ENCODE measurements at regions not wholly inside any gene's neighbourhood (a gene's known extent, or its start where the extent isn't known, plus 50 kb on each side); places are given as distances from the start of the nearest gene placed in this dataset.
"Not testable (repeated sequence)": the region's sequence is repeated elsewhere in the genome, so short reads cannot be mapped to it uniquely, and the experiment has no call there.

GRCh38 chr1:145553795-145554194 lies 54.0 kb upstream of the GPR89A start:
- H4K20me1 ChIP-seq (ENCODE audit: insufficient read depth, low read length); H3K4me1 Mint-ChIP-seq (ENCODE audit: low read depth, unreplicated experiment); H3K9me3 ChIP-seq (ENCODE audit: insufficient read depth, low read depth, low read length); H3K27me3 ChIP-seq (ENCODE audit: insufficient read depth, low read length); H3K4me3 ChIP-seq (ENCODE audit: insufficient read depth, low read depth, low read length); FAIRE-seq; DNase-seq (ENCODE audit: low read depth); H3K27ac ChIP-seq (ENCODE audit: low read depth, low read length); H3K4me1 ChIP-seq (ENCODE audit: insufficient read depth, low read length); H3K9ac ChIP-seq (ENCODE audit: low read length); H3K36me3 ChIP-seq (ENCODE audit: insufficient read depth, low read length); H2AFZ ChIP-seq (ENCODE audit: low read depth, low read length); H3K79me2 ChIP-seq (ENCODE audit: insufficient read depth, low read length); H3K4me2 ChIP-seq (ENCODE audit: low read length); H3K27ac Mint-ChIP-seq (ENCODE audit: unreplicated experiment); H3K27me3 Mint-ChIP-seq (ENCODE audit: low read depth, unreplicated experiment); H3K4me3 Mint-ChIP-seq (ENCODE audit: unreplicated experiment); H3K36me3 Mint-ChIP-seq (ENCODE audit: low read depth, unreplicated experiment): not testable (repeated sequence)
- peaks cover 15% of the 10 kb centered on the region for H3K9me3 Mint-ChIP-seq (ENCODE audit: unreplicated experiment)

- H4K20me1 ChIP-seq (ENCODE audit: insufficient read depth, low read length) = no peaks in the 10 kb centered on the region
- no peak overlapping the region for H3K27ac ChIP-seq (ENCODE audit: low read depth, low read length)
- H3K27me3 ChIP-seq (ENCODE audit: insufficient read depth, low read length) = no peaks in the 10 kb centered on the region
- H3K4me2 ChIP-seq (ENCODE audit: low read length) = no peak overlapping the region
- H3K9ac ChIP-seq (ENCODE audit: low read length) = no peak overlapping the region
- H3K9me3 ChIP-seq (ENCODE audit: insufficient read depth, low read depth, low read length) = no peaks in the 10 kb centered on the region
- H3K4me3 ChIP-seq (ENCODE audit: insufficient read depth, low read depth, low read length) = no peak overlapping the region
- Mint-ChIP-seq H3K36me3 (ENCODE audit: low read depth, unreplicated experiment) (no peaks in the 10 kb centered on the region), H3K4me1 (ENCODE audit: low read depth, unreplicated experiment) (peaks cover 19% of the 10 kb centered on the region), H3K27ac (ENCODE audit: unreplicated experiment) (no peak overlapping the region), H3K4me3 (ENCODE audit: unreplicated experiment) (no peak overlapping the region), H3K27me3 (ENCODE audit: low read depth, unreplicated experiment) (no peaks in the 10 kb centered on the region), H3K9me3 (ENCODE audit: unreplicated experiment) (no peaks in the 10 kb centered on the region)
- TF ChIP-seq EZH2 (IDR thresholded peaks at IDR 0.05; ENCODE audit: insufficient read depth, low read length) (no peak), CTCF (IDR thresholded peaks at IDR 0.05; ENCODE audit: insufficient read depth, low read depth, low read length) (no peak)
- FAIRE-seq (no peak), DNase-seq (ENCODE audit: low read depth) (no peak)
- no peaks in the 10 kb centered on the region for H3K36me3 ChIP-seq (ENCODE audit: insufficient read depth, low read length)
- no peak overlapping the region for H2AFZ ChIP-seq (ENCODE audit: low read depth, low read length)
- H3K4me1 ChIP-seq (ENCODE audit: insufficient read depth, low read length) = peaks cover 6% of the 10 kb centered on the region
- no peaks in the 10 kb centered on the region for H3K79me2 ChIP-seq (ENCODE audit: insufficient read depth, low read length)
Observed at GRCh38 chr1:145545055-145545454, 62.7 kb upstream of the GPR89A start.

- peak; percentile 32 for DNase-seq (ENCODE audit: low read depth)
- not testable (repeated sequence) for H3K9me3 ChIP-seq (ENCODE audit: insufficient read depth, low read depth, low read length); H3K27me3 ChIP-seq (ENCODE audit: insufficient read depth, low read length); H4K20me1 ChIP-seq (ENCODE audit: insufficient read depth, low read length); H3K9me3 Mint-ChIP-seq (ENCODE audit: unreplicated experiment); H3K79me2 ChIP-seq (ENCODE audit: insufficient read depth, low read length); H3K4me3 Mint-ChIP-seq (ENCODE audit: unreplicated experiment); H3K36me3 ChIP-seq (ENCODE audit: insufficient read depth, low read length); FAIRE-seq; H2AFZ ChIP-seq (ENCODE audit: low read depth, low read length); H3K27me3 Mint-ChIP-seq (ENCODE audit: low read depth, unreplicated experiment); H3K4me1 ChIP-seq (ENCODE audit: insufficient read depth, low read length); H3K27ac Mint-ChIP-seq (ENCODE audit: unreplicated experiment); H3K36me3 Mint-ChIP-seq (ENCODE audit: low read depth, unreplicated experiment); H3K4me3 ChIP-seq (ENCODE audit: insufficient read depth, low read depth, low read length)
- peak overlapping the region; percentile 63 for H3K4me2 ChIP-seq (ENCODE audit: low read length)
- peak overlapping the region; percentile 63 for H3K27ac ChIP-seq (ENCODE audit: low read depth, low read length)
- H3K9ac ChIP-seq (ENCODE audit: low read length) = peak overlapping the region; percentile 57
- peaks cover 33% of the 10 kb centered on the region for H3K4me1 Mint-ChIP-seq (ENCODE audit: low read depth, unreplicated experiment)
Observed at GRCh38 chr1:145541685-145542084, 66.1 kb upstream of the GPR89A start.

GRCh38 chr1:145541246-145541645 lies 66.5 kb upstream of the GPR89A start:
- Mint-ChIP-seq H3K4me1 (ENCODE audit: low read depth, unreplicated experiment) (peaks cover 37% of the 10 kb centered on the region), H3K27ac (ENCODE audit: unreplicated experiment) (peak overlapping the region; percentile 88)
- H3K9me3 Mint-ChIP-seq (ENCODE audit: unreplicated experiment); H2AFZ ChIP-seq (ENCODE audit: low read depth, low read length); H3K36me3 ChIP-seq (ENCODE audit: insufficient read depth, low read length); H3K9me3 ChIP-seq (ENCODE audit: insufficient read depth, low read depth, low read length); H3K4me3 ChIP-seq (ENCODE audit: insufficient read depth, low read depth, low read length); H3K27me3 Mint-ChIP-seq (ENCODE audit: low read depth, unreplicated experiment); H3K79me2 ChIP-seq (ENCODE audit: insufficient read depth, low read length); H3K36me3 Mint-ChIP-seq (ENCODE audit: low read depth, unreplicated experiment); H3K4me3 Mint-ChIP-seq (ENCODE audit: unreplicated experiment); H3K27me3 ChIP-seq (ENCODE audit: insufficient read depth, low read length); H3K4me1 ChIP-seq (ENCODE audit: insufficient read depth, low read length); FAIRE-seq; H4K20me1 ChIP-seq (ENCODE audit: insufficient read depth, low read length): not testable (repeated sequence)
- Histone ChIP-seq H3K27ac (ENCODE audit: low read depth, low read length) (peak overlapping the region; percentile 63), H3K4me2 (ENCODE audit: low read length) (peak overlapping the region; percentile 63), H3K9ac (ENCODE audit: low read length) (peak overlapping the region; percentile 57)
- DNase-seq (ENCODE audit: low read depth) = peak; percentile 68

GRCh38 chr1:145538118-145538882 lies 69.5 kb upstream of the GPR89A start:
- not testable (repeated sequence) for H2AFZ ChIP-seq (ENCODE audit: low read depth, low read length); FAIRE-seq; H3K9ac ChIP-seq (ENCODE audit: low read length); H3K9me3 Mint-ChIP-seq (ENCODE audit: unreplicated experiment); H3K36me3 Mint-ChIP-seq (ENCODE audit: low read depth, unreplicated experiment); H3K4me3 ChIP-seq (ENCODE audit: insufficient read depth, low read depth, low read length); H3K27ac ChIP-seq (ENCODE audit: low read depth, low read length); H3K36me3 ChIP-seq (ENCODE audit: insufficient read depth, low read length); H3K79me2 ChIP-seq (ENCODE audit: insufficient read depth, low read length); H3K27me3 Mint-ChIP-seq (ENCODE audit: low read depth, unreplicated experiment); H3K4me2 ChIP-seq (ENCODE audit: low read length); H3K27ac Mint-ChIP-seq (ENCODE audit: unreplicated experiment); H3K4me1 ChIP-seq (ENCODE audit: insufficient read depth, low read length); H3K27me3 ChIP-seq (ENCODE audit: insufficient read depth, low read length); H3K4me3 Mint-ChIP-seq (ENCODE audit: unreplicated experiment); H3K9me3 ChIP-seq (ENCODE audit: insufficient read depth, low read depth, low read length); H4K20me1 ChIP-seq (ENCODE audit: insufficient read depth, low read length)
- peaks cover 37% of the 10 kb centered on the region for H3K4me1 Mint-ChIP-seq (ENCODE audit: low read depth, unreplicated experiment)
- peak; percentile 46 for DNase-seq (ENCODE audit: low read depth)
